B cell (primary cell): ENCODE measurements at regions not wholly inside any gene's neighbourhood (a gene's known extent, or its start where the extent isn't known, plus 50 kb on each side); places are given as distances from the start of the nearest gene placed in this dataset.

ENCODE experiments used
- ATAC-seq: fragments of 200-7000 bp; cut with Tn5 transposase; one replicate; pipeline ENCODE4 v1.10.0; 2021; ENCODE audit warnings: low read depth, mild to moderate bottlenecking, moderate number of reproducible peaks, moderate library complexity
- CTCF ChIA-PET: fragments of 350-600 bp; sonication (Branson Sonifier 250); formaldehyde crosslinking; loops from one replicate; lab custom pipeline; 2021; ENCODE audit warnings: antibody characterized with exemption, inconsistent platforms; lab: Charles Lee
- POLR2A ChIA-PET: fragments of 350-600 bp; sonication (Branson Sonifier 250); formaldehyde crosslinking; loops from one replicate; lab custom pipeline; 2021; ENCODE audit warnings: antibody characterized with exemption; lab: Charles Lee
- DNase-seq: peaks from one replicate; pipeline ENCODE4 v3.0.0; 2013
- H2AFZ ChIP-seq: 2 replicates; pipeline ENCODE4 v1.6.1; 2012; ENCODE audit warnings: mild to moderate bottlenecking, low read depth, low read length; ENCODE audit not compliant: insufficient read depth, poor library complexity, severe bottlenecking
- H3K27ac ChIP-seq, 2 donors: 1 replicate in 1 of 2; 2 replicates in 1 of 2; pipeline ENCODE4 v1.5.1; 2012 to 2013; ENCODE audit warnings: low read length in 2 of 2, mild to moderate bottlenecking in 2 of 2, moderate library complexity in 1 of 2
- H3K27me3 ChIP-seq, 4 experiments: fragments of 200-600 bp in 1 of 4; sonication (generic) in 1 of 4; replicated peaks in 1 of 4; 1 replicate in 2 of 4; 2 replicates in 2 of 4; pipeline versions ENCODE4 v1.6.1 to v1.7.0; 2013 to 2016; ENCODE audit warnings: low read length in 3 of 4, mild to moderate bottlenecking in 2 of 4, mixed read lengths in 1 of 4, moderate library complexity in 1 of 4; ENCODE audit not compliant: insufficient read depth in 4 of 4, control insufficient read depth in 3 of 4; ENCODE audit errors: control extremely low read depth in 1 of 4
- H3K36me3 ChIP-seq, 2 experiments: replicated peaks in 1 of 2; 1 replicate in 1 of 2; 2 replicates in 1 of 2; pipeline versions ENCODE4 v1.6.1 to v1.7.1; 2013; ENCODE audit warnings: low read length in 1 of 2; ENCODE audit not compliant: insufficient read depth in 2 of 2, control insufficient read depth in 1 of 2; ENCODE audit errors: control extremely low read depth in 1 of 2, extremely low read depth in 1 of 2
- H3K4me1 ChIP-seq, 2 donors: fragments of 200-600 bp in 1 of 2; sonication (generic) in 1 of 2; 1 replicate in 1 of 2; 2 replicates in 1 of 2; pipeline versions ENCODE4 v1.5.1 to v1.6.1; 2013 to 2017; ENCODE audit warnings: low read length in 2 of 2; ENCODE audit not compliant: control insufficient read depth in 2 of 2, insufficient read depth in 2 of 2
- H3K4me2 ChIP-seq: replicated peaks from 2 replicates; pipeline ENCODE3; 2012; ENCODE audit warnings: mild to moderate bottlenecking, low read depth, low read length; ENCODE audit not compliant: poor library complexity, severe bottlenecking
- H3K4me3 ChIP-seq, 5 experiments: fragments of 200-600 bp in 1 of 5; sonication (generic) in 1 of 5; 1 replicate in 3 of 5; 2 replicates in 2 of 5; pipeline versions ENCODE4 v1.5.1 to v1.7.0; 2011 to 2016; ENCODE audit warnings: low read length in 4 of 5, mild to moderate bottlenecking in 4 of 5, low read depth in 2 of 5, control low read depth in 1 of 5, moderate library complexity in 1 of 5; ENCODE audit not compliant: insufficient read depth in 1 of 5; ENCODE audit errors: control extremely low read depth in 1 of 5, extremely low read depth in 1 of 5
- H3K79me2 ChIP-seq: fragments of 200-600 bp; sonication (generic); one replicate; pipeline ENCODE4 v1.6.0; 2016; ENCODE audit warnings: low read length; ENCODE audit not compliant: control insufficient read depth, insufficient read depth
- H3K9ac ChIP-seq: fragments of 200-600 bp; sonication (generic); 2 replicates; pipeline ENCODE4 v1.6.1; 2017; ENCODE audit warnings: mild to moderate bottlenecking, low read length, moderate library complexity
- H3K9me3 ChIP-seq, 3 donors: one replicate each; pipeline versions ENCODE4 v1.6.1 to v1.7.1; 2013; ENCODE audit warnings: low read length in 2 of 3; ENCODE audit not compliant: control insufficient read depth in 2 of 3, insufficient read depth in 1 of 3; ENCODE audit errors: control extremely low read depth in 1 of 3
- H4K20me1 ChIP-seq: 2 replicates; pipeline ENCODE4 v1.6.0; 2012; ENCODE audit warnings: mild to moderate bottlenecking, low read length; ENCODE audit not compliant: insufficient read depth, control insufficient read depth, poor library complexity, severe bottlenecking
- H3K27ac Mint-ChIP-seq: one replicate; pipeline ENCODE4 v1.8.0; 2021; ENCODE audit warnings: mixed read lengths
- H3K27me3 Mint-ChIP-seq: one replicate; pipeline ENCODE4 v1.8.0; 2021; ENCODE audit warnings: mixed read lengths
- H3K4me1 Mint-ChIP-seq: one replicate; pipeline ENCODE4 v1.8.0; 2021; ENCODE audit warnings: mixed read lengths
- H3K4me3 Mint-ChIP-seq: one replicate; pipeline ENCODE4 v1.8.0; 2021; ENCODE audit warnings: mixed read lengths
- H3K9me3 Mint-ChIP-seq: one replicate; pipeline ENCODE4 v1.8.0; 2022; ENCODE audit warnings: mixed read lengths; ENCODE audit not compliant: insufficient read depth
- EZH2 ChIP-seq: IDR thresholded peaks from 2 replicates; pipeline ENCODE4 v1.6.1; 2012; ENCODE audit warnings: borderline replicate concordance, low read depth, mild to moderate bottlenecking, moderate library complexity, low read length; ENCODE audit not compliant: insufficient read depth, poor library complexity, severe bottlenecking
- WGBS: methylation state at CpG from one replicate; pipeline ENCODE4 v1.1.5; 2013; ENCODE audit warnings: missing lambda C conversion rate; ENCODE audit not compliant: insufficient coverage; 5-methylcytosine and 5-hydroxymethylcytosine counted together
- intact Hi-C: fragments of 100-400 bp; cut with micrococcal nuclease; formaldehyde crosslinking; loops from one replicate; pipeline ENCODE4 v1.10.0; 2022
- TF ChIP-seq, protein P1 (sequence below): fragments of 200-600 bp; IDR thresholded peaks from one replicate; pipeline ENCODE4 v1.8.0; 2022; ENCODE audit warnings: antibody characterized with exemption, mild to moderate bottlenecking

GRCh38 chr11:70745941-70746340 lies 347.6 kb downstream of the CTTN start:
- Histone ChIP-seq H3K79me2 (no peaks in the 10 kb centered on the region), H3K9me3 (peaks cover 0 to 16% (median 10%) of the 10 kb centered on the region in 3 donors), H3K27me3 (no peaks in the 10 kb centered on the region), H3K27ac (no peak overlapping the region), H3K4me2 (no peak overlapping the region), H2AFZ (no peak overlapping the region), H3K9ac (no peak overlapping the region), H4K20me1 (no peaks in the 10 kb centered on the region), H3K4me1 (no peaks in the 10 kb centered on the region), H3K36me3 (no peaks in the 10 kb centered on the region), H3K4me3 (no peak overlapping the region)
- intact Hi-C loops: no loop called here
- Mint-ChIP-seq H3K4me1 (no peaks in the 10 kb centered on the region), H3K27ac (no peak overlapping the region), H3K27me3 (peaks cover 19% of the 10 kb centered on the region), H3K4me3 (no peak overlapping the region), H3K9me3 (peaks cover 2% of the 10 kb centered on the region)
- ChIA-PET POLR2A (no interaction called here), CTCF (interaction anchor here (1.8 kb wide), 1 partner anchor 12 kb away, joined by 4 read pairs; no protein-coding TSS in a partner anchor)
- no peak for TF ChIP-seq EZH2
- TF ChIP-seq, protein P1, sequence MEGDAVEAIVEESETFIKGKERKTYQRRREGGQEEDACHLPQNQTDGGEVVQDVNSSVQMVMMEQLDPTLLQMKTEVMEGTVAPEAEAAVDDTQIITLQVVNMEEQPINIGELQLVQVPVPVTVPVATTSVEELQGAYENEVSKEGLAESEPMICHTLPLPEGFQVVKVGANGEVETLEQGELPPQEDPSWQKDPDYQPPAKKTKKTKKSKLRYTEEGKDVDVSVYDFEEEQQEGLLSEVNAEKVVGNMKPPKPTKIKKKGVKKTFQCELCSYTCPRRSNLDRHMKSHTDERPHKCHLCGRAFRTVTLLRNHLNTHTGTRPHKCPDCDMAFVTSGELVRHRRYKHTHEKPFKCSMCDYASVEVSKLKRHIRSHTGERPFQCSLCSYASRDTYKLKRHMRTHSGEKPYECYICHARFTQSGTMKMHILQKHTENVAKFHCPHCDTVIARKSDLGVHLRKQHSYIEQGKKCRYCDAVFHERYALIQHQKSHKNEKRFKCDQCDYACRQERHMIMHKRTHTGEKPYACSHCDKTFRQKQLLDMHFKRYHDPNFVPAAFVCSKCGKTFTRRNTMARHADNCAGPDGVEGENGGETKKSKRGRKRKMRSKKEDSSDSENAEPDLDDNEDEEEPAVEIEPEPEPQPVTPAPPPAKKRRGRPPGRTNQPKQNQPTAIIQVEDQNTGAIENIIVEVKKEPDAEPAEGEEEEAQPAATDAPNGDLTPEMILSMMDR: no peak
- DNase-seq: no peak
- no peak for ATAC-seq
- WGBS: 83% methylated on average over 8 of the region's 8 CpGs

DNA sequence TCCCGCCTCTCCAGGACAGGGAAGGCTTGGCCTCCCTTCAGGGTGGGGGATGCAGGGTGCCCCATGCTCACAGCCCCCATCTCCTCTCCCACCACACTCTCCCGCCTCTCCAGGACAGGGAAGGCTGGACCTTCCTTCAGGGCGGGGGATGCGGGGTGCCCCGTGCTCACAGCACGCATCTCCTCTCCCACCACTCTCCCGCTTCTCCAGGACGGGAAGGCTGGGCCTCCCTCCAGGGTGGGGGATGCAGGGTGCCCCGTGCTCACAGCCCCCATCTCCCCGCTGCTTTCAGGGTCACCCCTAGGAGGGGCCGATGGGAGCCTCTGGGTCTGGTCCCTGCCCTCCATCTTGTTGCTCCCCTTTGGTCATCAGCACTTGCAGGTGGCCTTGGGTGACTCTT lies 348.0 kb downstream of the CTTN start:
- Histone ChIP-seq H3K9ac (no peak overlapping the region), H4K20me1 (no peaks in the 10 kb centered on the region), H3K4me2 (no peak overlapping the region), H2AFZ (no peak overlapping the region), H3K79me2 (no peaks in the 10 kb centered on the region), H3K4me1 (no peaks in the 10 kb centered on the region), H3K4me3 (no peak overlapping the region), H3K36me3 (no peaks in the 10 kb centered on the region), H3K27me3 (no peaks in the 10 kb centered on the region), H3K9me3 (peaks cover 0 to 16% (median 14%) of the 10 kb centered on the region in 3 donors), H3K27ac (no peak overlapping the region)
- DNase-seq (no peak), ATAC-seq (no peak)
- peaks cover 19% of the 10 kb centered on the region for H3K27me3 Mint-ChIP-seq
- no peak overlapping the region for H3K4me3 Mint-ChIP-seq
- H3K9me3 Mint-ChIP-seq: peaks cover 3% of the 10 kb centered on the region
- intact Hi-C loops: no loop called here
- CTCF ChIA-PET: interaction anchor here (1.8 kb wide), 1 partner anchor 11 kb away, joined by 4 read pairs; no protein-coding TSS in a partner anchor
- 85% methylated on average over 10 of the region's 11 CpGs for WGBS
- H3K27ac Mint-ChIP-seq: no peak overlapping the region
- no peaks in the 10 kb centered on the region for H3K4me1 Mint-ChIP-seq
- POLR2A ChIA-PET: no interaction called here
- no peak for TF ChIP-seq EZH2
- TF ChIP-seq, protein P1: no peak
